ENCODE measurements at regions not wholly inside any gene's neighbourhood (a gene's known extent, or its start where the extent isn't known, plus 50 kb on each side); places are given as distances from the start of the nearest gene placed in this dataset.

GRCh38 chr1:60992165-60992564, 90.2 kb upstream of the NFIA start:
- Histone ChIP-seq H3K27ac (no peak overlapping the region), H3K4me1 (peaks cover 0 to 4% of the 10 kb centered on the region in 2 donors)

DNA sequence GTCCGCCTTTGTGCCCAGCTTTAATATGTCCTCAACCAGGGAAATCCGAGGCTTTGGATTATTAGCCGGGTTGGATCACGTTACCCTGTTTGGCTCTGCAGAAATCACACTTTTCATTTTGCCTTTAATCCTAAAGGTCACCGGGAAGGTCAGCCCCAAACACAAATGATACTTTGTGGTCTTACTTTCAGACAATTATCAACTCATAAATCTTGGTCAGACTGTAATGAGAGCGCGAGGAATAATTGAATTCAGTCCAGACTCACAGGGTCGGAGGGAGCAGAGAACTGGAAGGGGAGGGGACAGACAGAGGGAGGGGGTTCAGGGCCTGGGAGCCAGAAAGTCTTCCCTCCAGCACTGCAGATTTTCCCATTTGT, 91.7 kb upstream of the NFIA start:
- Histone ChIP-seq H3K36me3 (no peaks in the 10 kb centered on the region), H3K4me1 (peaks cover 0 to 8% of the 10 kb centered on the region in 2 donors), H3K9me3 (no peaks in the 10 kb centered on the region), H3K4me3 (no peak overlapping the region), H3K27ac (peak overlapping the region; percentile 62 to 69), H3K27me3 (no peaks in the 10 kb centered on the region)
- intact Hi-C loops (cut with DNase I; ENCODE audit: low total_unique reads) = no loop called here
- TF ChIP-seq, protein P1, sequence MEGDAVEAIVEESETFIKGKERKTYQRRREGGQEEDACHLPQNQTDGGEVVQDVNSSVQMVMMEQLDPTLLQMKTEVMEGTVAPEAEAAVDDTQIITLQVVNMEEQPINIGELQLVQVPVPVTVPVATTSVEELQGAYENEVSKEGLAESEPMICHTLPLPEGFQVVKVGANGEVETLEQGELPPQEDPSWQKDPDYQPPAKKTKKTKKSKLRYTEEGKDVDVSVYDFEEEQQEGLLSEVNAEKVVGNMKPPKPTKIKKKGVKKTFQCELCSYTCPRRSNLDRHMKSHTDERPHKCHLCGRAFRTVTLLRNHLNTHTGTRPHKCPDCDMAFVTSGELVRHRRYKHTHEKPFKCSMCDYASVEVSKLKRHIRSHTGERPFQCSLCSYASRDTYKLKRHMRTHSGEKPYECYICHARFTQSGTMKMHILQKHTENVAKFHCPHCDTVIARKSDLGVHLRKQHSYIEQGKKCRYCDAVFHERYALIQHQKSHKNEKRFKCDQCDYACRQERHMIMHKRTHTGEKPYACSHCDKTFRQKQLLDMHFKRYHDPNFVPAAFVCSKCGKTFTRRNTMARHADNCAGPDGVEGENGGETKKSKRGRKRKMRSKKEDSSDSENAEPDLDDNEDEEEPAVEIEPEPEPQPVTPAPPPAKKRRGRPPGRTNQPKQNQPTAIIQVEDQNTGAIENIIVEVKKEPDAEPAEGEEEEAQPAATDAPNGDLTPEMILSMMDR (IDR thresholded peaks at IDR 0.05) = no peak
- no peak for TF ChIP-seq POLR2A (IDR thresholded peaks at IDR 0.05)
- no peak for DNase-seq

More at GRCh38 chr1:60992165-60992564, 90.2 kb upstream of the NFIA start:
- Histone ChIP-seq H3K4me3 (no peak overlapping the region), H3K27me3 (no peaks in the 10 kb centered on the region), H3K36me3 (no peaks in the 10 kb centered on the region), H3K9me3 (no peaks in the 10 kb centered on the region)
- no peak for DNase-seq
- intact Hi-C loops (cut with DNase I; ENCODE audit: low total_unique reads) = no loop called here
- no peak for TF ChIP-seq POLR2A (IDR thresholded peaks at IDR 0.05)
- TF ChIP-seq, protein P1 (IDR thresholded peaks at IDR 0.05) = no peak

GRCh38 chr1:60989749-60990713, 92.3 kb upstream of the NFIA start:
- intact Hi-C loops (cut with DNase I; ENCODE audit: low total_unique reads) = no loop called here
- H3K27ac ChIP-seq = peak overlapping the region; percentile 62 to 69
- H3K27me3 ChIP-seq = no peaks in the 10 kb centered on the region
- no peak overlapping the region for H3K4me3 ChIP-seq
- no peak for TF ChIP-seq POLR2A (IDR thresholded peaks at IDR 0.05)
- TF ChIP-seq, protein P1 (IDR thresholded peaks at IDR 0.05) = no peak
- peak; percentile 52 to 67 for DNase-seq
- peaks cover 0 to 15% of the 10 kb centered on the region in 2 donors for H3K4me1 ChIP-seq
- H3K9me3 ChIP-seq = no peaks in the 10 kb centered on the region
- H3K36me3 ChIP-seq = no peaks in the 10 kb centered on the region

DNA sequence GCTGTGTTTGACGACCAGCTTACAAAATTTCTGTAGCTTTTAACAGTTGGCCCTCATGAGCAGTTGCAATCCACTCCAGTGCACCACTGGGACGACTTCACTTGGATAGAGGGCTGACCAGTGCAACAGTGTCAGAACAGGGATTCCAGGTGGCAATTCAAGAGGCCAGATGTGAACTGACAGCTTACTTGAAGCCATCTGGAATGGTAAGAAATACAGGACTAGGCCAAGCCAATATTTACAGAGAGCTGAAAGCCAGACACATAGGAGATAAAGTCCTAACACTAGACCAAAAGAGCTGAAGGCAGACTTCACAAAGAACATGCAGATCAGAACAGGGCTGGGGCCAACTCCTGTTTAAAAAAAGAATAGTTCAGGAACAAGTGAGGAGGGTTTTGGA, 93.5 kb upstream of the NFIA start:
- Histone ChIP-seq H3K36me3 (no peaks in the 10 kb centered on the region), H3K4me1 (peaks cover 0 to 18% of the 10 kb centered on the region in 2 donors), H3K9me3 (no peaks in the 10 kb centered on the region), H3K4me3 (no peak overlapping the region), H3K27me3 (no peaks in the 10 kb centered on the region), H3K27ac (no peak overlapping the region)
- no peak for TF ChIP-seq POLR2A (IDR thresholded peaks at IDR 0.05)
- TF ChIP-seq, protein P1 (IDR thresholded peaks at IDR 0.05) = no peak
- no peak for DNase-seq
- intact Hi-C loops (cut with DNase I; ENCODE audit: low total_unique reads) = no loop called here

DNA sequence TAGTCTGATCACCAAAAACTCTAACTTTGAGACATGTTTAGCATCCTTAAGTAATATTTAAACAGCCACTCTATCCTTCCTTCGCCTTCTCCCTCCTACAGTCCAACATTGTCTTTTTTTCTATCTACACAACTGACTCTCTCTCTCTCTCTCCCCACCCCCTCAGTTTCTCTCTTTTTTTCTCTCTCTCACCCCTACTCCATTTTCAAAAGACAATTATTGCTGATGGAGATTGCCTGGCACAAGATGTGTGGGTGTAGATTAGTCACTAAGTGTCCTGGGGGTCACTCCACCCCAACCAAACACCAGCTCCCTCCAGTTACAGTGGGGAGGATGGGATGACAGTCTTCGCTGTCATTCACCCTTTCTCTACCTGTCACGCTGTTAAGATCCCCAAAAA, 94.5 kb upstream of the NFIA start:
- H3K4me1 ChIP-seq = peaks cover 0 to 28% of the 10 kb centered on the region in 2 donors
- no peak for DNase-seq
- no peak overlapping the region for H3K27ac ChIP-seq
- H3K9me3 ChIP-seq = no peaks in the 10 kb centered on the region
- TF ChIP-seq, protein P1 (IDR thresholded peaks at IDR 0.05) = no peak
- no peak for TF ChIP-seq POLR2A (IDR thresholded peaks at IDR 0.05)
- H3K4me3 ChIP-seq = no peak overlapping the region
- no peaks in the 10 kb centered on the region for H3K36me3 ChIP-seq
- intact Hi-C loops (cut with DNase I; ENCODE audit: low total_unique reads) = no loop called here
- H3K27me3 ChIP-seq = no peaks in the 10 kb centered on the region
